GM18861 (cell line): ENCODE measurements at regions not wholly inside any gene's neighbourhood (a gene's known extent, or its start where the extent isn't known, plus 50 kb on each side); places are given as distances from the start of the nearest gene placed in this dataset.

Source experiments
- ATAC-seq: cut with Tn5 transposase; IDR thresholded peaks from one replicate; pipeline ENCODE4 v1.9.1; 2021; ENCODE audit not compliant: unreplicated experiment

DNA sequence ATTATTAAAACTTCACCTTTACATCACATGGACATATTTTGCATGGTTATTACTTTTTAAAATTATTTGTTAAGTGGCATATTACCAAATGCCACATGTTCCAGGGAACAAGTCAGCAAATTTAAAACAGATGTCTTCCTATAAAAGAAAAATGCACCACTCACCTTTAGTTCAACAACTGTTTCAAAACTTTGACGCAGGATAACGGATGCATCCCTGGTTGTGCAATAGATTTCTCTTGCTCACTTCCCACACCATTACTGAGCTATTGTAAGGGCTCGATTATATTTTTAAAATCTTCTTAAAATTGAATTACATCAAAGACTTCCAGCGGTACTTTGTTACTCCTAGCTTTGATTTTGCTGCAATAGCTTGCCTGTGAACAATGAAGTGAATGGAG, 93.0 kb upstream of the ARHGAP24 start:
- no peak for ATAC-seq

DNA sequence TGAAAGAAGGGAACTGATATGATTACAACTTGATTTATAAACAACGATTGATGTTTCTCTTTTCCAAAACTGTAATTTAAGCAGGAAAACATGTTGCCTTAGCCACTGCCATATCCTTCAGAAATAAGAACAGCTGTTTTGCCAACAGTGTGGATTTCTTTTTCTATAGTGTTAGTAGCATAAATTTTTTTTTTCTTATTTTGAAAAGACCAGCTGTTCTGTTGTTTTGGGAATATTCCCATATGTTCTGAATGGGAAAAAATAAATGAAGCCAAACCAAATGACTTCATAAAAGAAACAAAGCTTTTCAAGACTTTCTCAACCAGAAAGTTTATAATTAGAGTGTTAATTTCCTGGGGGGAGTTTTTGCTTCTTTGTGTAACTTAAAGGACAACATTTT, 83.9 kb upstream of the ARHGAP24 start:
- no peak for ATAC-seq

DNA sequence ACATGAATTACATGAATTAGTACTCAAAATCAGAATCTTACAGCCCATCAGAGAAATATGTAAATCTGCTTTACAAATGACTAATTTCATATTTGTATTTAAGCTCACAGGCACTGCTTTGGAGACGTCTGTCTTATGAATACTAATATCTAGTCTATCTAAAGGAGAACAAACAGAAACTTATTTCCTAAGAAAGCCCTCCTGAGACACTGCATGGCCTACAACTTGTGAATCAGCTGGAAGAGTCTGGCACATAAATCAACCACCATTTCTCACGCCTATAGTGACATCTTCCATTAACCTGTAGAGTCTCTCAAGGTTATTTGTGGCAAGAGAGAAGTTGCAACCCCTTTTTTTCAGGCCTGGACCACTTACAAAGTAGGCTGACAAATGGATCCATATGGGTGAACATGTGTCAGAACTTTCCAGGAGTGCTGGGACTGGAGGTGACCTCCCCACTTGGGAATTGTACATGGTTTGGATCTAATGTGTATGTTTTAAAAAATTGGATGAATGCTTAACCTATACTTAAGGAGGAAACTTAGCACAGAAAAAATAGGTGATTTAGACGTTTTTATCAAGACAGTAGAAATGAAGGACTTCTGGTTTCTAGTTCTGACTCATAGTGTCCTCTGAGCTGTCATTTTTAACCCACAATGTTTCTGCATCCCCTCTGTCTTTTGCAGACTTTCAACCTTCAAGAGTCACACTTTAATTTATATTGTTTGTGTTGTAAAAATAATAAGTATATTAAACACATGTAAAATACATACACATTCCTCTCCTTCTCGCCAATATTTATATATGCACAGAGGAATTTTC, 83.2 kb upstream of the ARHGAP24 start:
- ATAC-seq: peak; percentile 91

DNA sequence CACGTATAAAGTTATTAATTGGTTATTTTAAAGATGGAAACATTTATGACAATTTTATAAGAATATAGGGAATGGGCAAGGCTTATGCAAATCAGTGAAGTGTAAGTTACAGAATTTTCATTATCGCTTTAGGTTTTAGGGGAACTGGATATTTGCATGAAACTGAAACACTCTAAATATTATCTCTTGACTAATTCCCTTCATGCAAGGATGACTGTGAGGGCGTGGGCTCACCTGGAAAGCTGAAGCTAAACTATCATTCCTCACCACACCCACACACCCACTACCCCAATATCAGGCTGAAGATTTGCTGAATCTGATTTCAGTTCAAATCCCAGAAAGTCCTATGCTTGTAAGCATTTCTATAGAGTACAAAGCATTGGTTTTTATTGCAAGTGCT, 81.7 kb upstream of the ARHGAP24 start:
- ATAC-seq: peak; percentile 30

DNA sequence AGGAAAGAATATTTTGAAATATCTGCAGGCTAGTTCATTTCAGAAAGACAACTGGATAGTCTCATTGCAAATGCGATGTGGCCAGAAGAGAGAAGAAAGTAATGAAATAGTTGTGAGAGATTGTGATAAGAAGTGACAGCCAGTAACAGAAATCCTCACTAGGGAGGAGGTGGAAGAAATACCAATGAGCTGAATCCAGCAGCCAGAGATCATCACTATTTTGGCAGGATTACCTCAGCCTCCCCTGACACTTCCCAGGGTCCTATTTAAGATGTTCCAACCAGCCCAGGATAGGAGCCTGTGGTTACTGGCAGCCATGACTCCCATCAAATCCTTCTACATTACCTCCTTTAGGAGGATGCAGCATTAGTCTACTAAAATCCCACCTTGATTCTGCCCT, 76.7 kb upstream of the ARHGAP24 start:
- ATAC-seq: no peak

DNA sequence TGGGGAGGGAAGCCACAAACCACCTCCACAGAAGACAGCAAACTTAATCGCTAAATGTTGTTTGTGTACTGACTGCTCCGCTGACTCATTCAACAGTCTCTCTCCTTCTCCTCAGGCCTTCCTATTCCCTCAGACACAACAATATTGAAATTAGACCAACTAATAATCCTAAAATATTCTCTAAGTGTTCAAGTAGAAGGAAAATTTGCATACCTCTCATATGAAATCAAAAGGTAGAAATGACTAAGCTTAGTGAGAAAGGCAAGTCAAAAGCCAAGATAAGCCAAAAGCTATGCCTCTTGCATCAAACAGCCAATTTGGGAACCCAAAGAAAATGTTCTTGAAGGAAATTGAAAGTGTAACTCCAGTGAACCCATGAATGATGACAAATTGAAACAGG, 75.7 kb upstream of the ARHGAP24 start:
- ATAC-seq: peak; percentile 81

DNA sequence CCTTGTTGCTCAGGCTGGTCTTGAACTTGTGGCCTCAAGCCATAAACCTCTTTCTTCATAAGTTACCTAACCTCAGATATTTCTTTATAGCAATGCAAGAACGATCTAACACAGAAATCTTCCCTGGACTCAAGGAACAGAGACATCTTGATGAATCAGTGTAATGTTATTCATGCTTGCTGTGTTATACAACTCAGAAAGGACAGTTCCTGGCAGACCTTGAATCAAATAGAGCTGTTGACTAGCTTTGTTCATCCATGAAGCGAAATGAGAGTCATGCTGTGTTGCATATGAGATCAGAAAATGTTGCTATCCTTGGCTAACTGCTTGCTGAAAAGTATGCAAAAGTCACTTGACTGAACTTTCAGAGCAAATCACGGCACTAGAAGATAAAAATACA, 72.6 kb upstream of the ARHGAP24 start:
- ATAC-seq: no peak

DNA sequence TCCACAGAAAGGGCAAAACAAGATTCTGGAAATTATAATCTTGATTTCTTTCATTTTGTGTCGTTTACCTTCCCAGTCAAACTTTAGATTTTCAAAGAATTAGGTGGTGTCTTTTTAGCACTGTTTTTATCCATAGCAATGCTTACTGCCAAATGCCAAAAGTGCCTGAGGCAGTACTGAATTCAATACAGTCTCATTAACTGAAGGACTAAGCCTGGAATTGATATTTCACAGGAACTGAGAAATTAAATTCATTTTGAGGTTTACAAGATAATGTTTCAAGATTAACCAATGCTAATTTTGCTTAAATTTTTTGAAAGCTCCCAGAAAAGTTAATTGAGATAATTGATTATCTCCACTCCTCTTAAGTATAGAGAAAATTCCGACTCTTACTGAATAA, 68.8 kb upstream of the ARHGAP24 start:
- ATAC-seq: no peak

DNA sequence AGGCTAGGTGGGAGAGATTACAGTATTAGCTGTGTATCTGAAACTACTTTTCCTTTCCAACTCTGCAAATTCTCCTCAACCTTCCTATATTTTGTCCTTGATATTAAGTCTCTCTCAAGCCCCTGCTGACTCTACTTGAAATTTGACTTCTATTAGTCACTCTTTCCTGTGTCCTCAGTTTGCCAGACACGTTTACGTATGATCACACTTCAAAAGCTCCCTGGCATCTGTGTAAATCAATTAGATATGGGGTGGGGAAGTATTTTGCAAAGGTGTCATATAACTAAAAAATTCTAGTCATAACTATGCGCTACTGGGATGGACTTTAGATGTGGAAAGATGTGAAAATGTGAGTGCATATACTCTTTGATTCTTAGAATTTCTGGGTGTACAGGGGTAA, 67.4 kb upstream of the ARHGAP24 start:
- no peak for ATAC-seq

DNA sequence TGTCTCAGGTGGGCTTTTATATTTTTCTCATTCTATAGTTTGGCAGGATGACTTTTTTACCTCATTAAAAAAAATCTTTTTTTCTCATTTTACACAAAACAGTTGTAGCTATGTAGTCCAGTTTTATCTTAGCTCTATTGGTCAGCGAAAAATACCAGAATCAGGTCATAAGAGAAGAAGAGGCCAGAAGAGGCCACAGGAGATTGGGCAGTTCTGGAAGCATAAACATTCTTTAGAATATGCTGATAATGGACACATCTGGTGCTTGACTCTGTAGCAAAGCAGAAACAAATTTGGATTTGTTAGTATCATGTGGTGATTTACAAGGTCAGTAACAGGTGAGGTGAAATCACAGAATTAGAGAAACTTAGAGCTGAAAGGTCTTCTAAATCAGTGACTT, 66.6 kb upstream of the ARHGAP24 start:
- ATAC-seq: no peak

DNA sequence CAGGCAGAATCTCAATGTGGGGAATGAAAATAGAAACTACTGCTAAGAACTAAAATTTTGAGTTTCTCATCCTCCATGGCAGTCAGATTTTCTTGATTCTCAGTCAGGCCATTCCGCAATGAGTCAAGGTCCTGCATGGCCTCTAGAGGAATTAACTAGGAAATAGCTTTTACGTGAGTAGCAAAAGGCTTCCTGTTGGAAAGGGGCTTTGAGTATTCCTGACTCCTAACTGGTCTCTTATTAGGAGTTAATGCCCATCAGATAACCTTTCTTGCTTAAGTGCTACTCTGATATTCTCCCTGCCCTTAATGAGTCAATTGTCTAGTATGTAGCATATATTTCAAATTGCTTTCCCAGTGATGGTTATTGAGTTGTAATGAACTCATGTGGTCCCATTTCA, 65.7 kb upstream of the ARHGAP24 start:
- ATAC-seq: no peak

DNA sequence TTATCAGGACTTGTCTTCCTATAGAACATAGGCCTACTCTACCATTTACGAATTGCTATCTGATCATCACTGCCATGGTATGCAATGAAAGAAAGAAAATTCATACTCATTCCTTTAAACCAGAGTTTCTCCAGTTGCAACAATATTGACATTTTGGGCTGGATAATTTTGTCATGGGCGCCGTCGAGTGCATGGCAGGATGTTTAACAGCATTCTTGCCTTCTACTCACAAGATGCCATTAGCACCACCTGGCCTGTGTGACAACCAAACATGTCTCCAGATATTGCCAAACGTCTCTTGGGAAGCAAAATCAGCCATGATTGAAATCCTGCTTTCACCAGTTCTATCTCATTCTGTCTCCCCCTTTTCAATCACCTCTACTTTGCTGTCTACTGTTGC, 63.6 kb upstream of the ARHGAP24 start:
- ATAC-seq: no peak

DNA sequence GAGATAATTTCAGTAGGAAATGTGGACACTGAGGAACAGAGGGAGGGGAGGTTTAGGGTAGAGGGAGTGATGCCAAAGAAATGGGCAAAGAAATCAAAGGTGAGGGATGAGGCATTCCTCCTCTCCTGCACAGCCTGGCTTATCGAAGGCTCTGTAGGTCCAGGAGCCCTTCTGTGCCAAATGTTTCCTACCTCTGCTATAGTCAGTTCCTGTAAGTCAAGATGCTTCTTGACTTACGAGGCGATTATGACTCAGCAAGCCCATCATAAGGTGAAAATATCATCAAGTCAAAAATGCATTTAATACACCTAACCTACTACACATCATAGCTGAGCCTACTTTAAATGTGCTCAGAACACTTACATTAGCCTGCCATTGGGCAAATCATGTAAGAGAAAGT, 60.0 kb upstream of the ARHGAP24 start:
- no peak for ATAC-seq

DNA sequence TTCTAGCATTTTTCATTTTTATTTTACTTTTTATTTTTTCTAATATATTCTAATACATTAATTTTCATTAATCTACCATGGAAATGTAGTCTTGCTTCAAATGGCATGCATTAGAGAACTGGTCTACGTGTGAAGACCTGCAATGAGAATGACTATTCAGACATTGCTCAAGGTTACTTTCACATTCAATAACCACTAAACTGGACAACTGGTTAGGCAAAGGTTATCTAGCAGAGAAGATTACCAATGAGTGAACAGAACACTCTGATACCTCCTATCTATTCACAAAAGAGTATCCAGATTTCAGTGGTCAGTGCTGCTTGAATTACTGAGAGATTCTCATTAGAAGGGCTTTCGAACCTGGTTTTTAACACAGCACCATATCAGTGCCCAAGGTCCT, 58.9 kb upstream of the ARHGAP24 start:
- ATAC-seq: no peak

DNA sequence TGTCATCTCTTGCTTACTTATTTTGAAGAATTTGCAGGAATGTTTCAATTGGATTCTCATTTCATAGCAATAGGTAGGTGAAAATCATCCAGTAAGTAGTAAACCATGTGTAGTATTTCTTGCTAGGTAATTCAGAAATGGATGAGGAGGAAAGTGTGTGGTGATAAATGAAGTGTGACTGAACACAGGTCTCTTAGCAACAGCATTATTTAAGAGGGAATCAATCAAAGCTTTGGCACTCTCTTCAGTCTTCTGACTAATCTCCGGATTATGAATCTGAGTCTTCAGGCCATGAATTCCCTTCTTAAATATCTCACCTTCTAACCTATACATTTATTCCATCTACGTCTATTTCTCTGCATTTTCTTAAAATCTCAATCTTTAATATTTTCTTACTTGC, 55.8 kb upstream of the ARHGAP24 start:
- ATAC-seq: no peak

DNA sequence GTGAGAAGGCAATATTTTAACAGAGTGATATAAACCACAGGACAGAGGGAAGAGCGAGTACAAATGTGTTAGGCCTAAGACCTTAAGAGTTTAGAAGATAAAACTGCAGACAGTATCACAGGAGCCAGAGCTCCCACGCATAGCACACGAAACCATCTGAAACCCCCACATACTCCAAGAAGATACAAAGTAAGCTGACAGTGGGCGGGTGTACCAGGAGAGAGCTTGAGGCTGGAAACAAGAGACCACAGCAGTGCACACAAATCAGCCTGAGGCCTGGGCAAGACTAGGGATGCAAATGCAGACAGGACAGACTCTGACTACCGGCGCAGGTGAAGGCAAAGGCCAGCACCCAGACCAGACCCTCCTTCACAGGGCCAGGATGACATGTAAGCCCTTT, 54.1 kb upstream of the ARHGAP24 start:
- no peak for ATAC-seq

DNA sequence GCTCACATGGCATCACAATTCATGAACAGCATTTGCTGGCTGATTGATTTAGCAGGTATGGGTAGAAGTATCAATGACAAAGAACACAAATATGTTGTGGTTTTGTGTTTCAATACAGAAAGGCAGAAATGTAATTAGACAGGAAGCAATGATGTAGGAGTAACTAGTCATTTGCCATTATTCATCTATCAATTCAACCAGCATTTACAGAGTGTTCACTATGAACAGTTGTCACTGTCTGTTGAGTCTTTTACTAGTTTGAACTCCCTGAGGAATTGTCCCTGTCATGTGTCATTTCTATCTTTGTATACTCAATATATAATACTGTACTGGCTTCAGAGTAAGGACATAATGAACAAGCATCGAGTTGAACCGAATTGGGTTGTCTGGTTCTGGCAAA, 51.5 kb upstream of the ARHGAP24 start:
- peak; percentile 96 for ATAC-seq
